HEK293T (cell line): ENCODE measurements at regions not wholly inside any gene's neighbourhood (a gene's known extent, or its start where the extent isn't known, plus 50 kb on each side); places are given as distances from the start of the nearest gene placed in this dataset.
"Not testable (repeated sequence)": the region's sequence is repeated elsewhere in the genome, so short reads cannot be mapped to it uniquely, and the experiment has no call there.

Source experiments
- BHLHE40 ChIP-seq: fragments of 450-650 bp; IDR thresholded peaks from 2 replicates; pipeline ENCODE4 v1.6.1; 2016; ENCODE audit warnings: mild to moderate bottlenecking, moderate library complexity, borderline replicate concordance
- FOXA1 ChIP-seq: fragments of 450-650 bp; IDR thresholded peaks from 2 replicates; pipeline ENCODE4 v1.6.1; 2016; ENCODE audit warnings: mild to moderate bottlenecking
- L3MBTL2 ChIP-seq: fragments of 450-650 bp; conservative IDR thresholded peaks from 2 replicates; pipeline ENCODE4 v1.6.1; 2016; ENCODE audit warnings: mild to moderate bottlenecking
- PKNOX1 ChIP-seq: fragments of 450-650 bp; IDR thresholded peaks from 2 replicates; pipeline ENCODE4 v1.6.1; 2016
- SP1 ChIP-seq: fragments of 450-650 bp; IDR thresholded peaks from 2 replicates; pipeline ENCODE4 v1.6.1; 2017
- SUZ12 ChIP-seq: fragments of 450-650 bp; IDR thresholded peaks from 2 replicates; pipeline ENCODE4 v1.6.1; 2016; ENCODE audit warnings: mild to moderate bottlenecking
- TARDBP ChIP-seq: fragments of 450-650 bp; IDR thresholded peaks from 2 replicates; pipeline ENCODE4 v1.6.1; 2016

GRCh38 chr7:153989742-153990425 lies 62.3 kb upstream of the DPP6 start:
- not testable (repeated sequence) for TF ChIP-seq SP1, BHLHE40, FOXA1, TARDBP, SUZ12, PKNOX1, L3MBTL2
